ENCODE measurements at regions not wholly inside any gene's neighbourhood (a gene's known extent, or its start where the extent isn't known, plus 50 kb on each side); places are given as distances from the start of the nearest gene placed in this dataset.

- FAIRE-seq = no peak
- H3K4me3 ChIP-seq = no peak overlapping the region
- WGBS, 2 donors = 39 to 53% methylated on average over 14 of the region's 14 CpGs
- no peaks in the 10 kb centered on the region for H3K27me3 ChIP-seq
- peak in 1 of 6 donors; percentile 35 for DNase-seq
- H3K9me3 ChIP-seq = no peaks in the 10 kb centered on the region
- intact Hi-C loops (cut with DNase I) = no loop called here
- peaks cover 0 to 3% (median 0%) of the 10 kb centered on the region in 3 donors for H3K4me1 ChIP-seq
- no peak for TF ChIP-seq CTCF (IDR thresholded peaks at IDR 0.05)
- H3K36me3 ChIP-seq = no peaks in the 10 kb centered on the region
- peak in 3 of 4 donors; percentile 8 to 68 (median 61) for ATAC-seq
- H3K27ac ChIP-seq = peak overlapping the region in 1 of 4 donors; percentile 40
Measured at GRCh38 chr7:45973725-45974532, 52.9 kb upstream of the IGFBP3 start.

- Histone ChIP-seq H3K4me1 (no peaks in the 10 kb centered on the region), H3K36me3 (no peaks in the 10 kb centered on the region), H3K27ac (no peak overlapping the region), H3K9me3 (no peaks in the 10 kb centered on the region), H3K4me3 (no peak overlapping the region), H3K27me3 (no peaks in the 10 kb centered on the region)
- no peak for DNase-seq
- 69 to 72% methylated on average over 12 of the region's 12 CpGs for WGBS, 2 donors
- ATAC-seq = no peak
- FAIRE-seq = no peak
- intact Hi-C loops (cut with DNase I) = no loop called here
- no peak for TF ChIP-seq CTCF (IDR thresholded peaks at IDR 0.05)
Measured at GRCh38 chr7:45972629-45973312, 51.7 kb upstream of the IGFBP3 start.

- no peak overlapping the region for H3K4me3 ChIP-seq
- no peaks in the 10 kb centered on the region for H3K27me3 ChIP-seq
- TF ChIP-seq CTCF (IDR thresholded peaks at IDR 0.05) = no peak
- ATAC-seq (no peak), DNase-seq (no peak), FAIRE-seq (no peak)
- H3K36me3 ChIP-seq = no peaks in the 10 kb centered on the region
- H3K4me1 ChIP-seq = no peaks in the 10 kb centered on the region
- no peaks in the 10 kb centered on the region for H3K9me3 ChIP-seq
- intact Hi-C loops (cut with DNase I) = no loop called here
- no peak overlapping the region for H3K27ac ChIP-seq
- WGBS, 2 donors = 74 to 86% methylated on average over 5 of the region's 5 CpGs
Measured at GRCh38 chr7:45971661-45972175, 50.6 kb upstream of the IGFBP3 start.

DNA sequence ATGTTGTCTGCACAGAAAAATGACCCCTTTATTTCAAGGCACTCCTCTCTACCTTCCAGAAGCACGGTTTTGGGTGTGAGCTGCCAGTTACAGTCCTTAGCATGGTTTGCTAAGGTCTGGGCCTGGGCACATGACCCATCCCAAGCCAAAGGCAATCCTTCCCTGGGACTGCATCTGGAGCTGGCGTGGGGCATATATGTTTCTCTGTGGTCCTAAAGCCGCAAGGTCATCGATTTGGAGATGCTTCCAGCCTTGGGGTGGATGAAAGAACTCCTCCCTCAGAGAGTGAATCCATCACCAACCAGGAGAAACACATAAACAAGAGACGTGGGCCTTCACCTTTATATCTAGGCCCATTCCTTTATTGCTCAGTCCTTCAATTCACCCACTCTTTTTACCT, 50.1 kb upstream of the IGFBP3 start:
- WGBS, 2 donors = 70 to 88% methylated on average over 5 of the region's 5 CpGs
- intact Hi-C loops (cut with DNase I) = no loop called here
- TF ChIP-seq CTCF (IDR thresholded peaks at IDR 0.05) = no peak
- no peaks in the 10 kb centered on the region for H3K27me3 ChIP-seq
- no peak overlapping the region for H3K27ac ChIP-seq
- FAIRE-seq (no peak), DNase-seq (no peak), ATAC-seq (no peak)
- H3K36me3 ChIP-seq = no peaks in the 10 kb centered on the region
- no peaks in the 10 kb centered on the region for H3K9me3 ChIP-seq
- no peaks in the 10 kb centered on the region for H3K4me1 ChIP-seq
- H3K4me3 ChIP-seq = no peak overlapping the region
